SK-MEL-5 (cell line): ENCODE measurements at regions not wholly inside any gene's neighbourhood (a gene's known extent, or its start where the extent isn't known, plus 50 kb on each side); places are given as distances from the start of the nearest gene placed in this dataset.
"Not testable (repeated sequence)": the region's sequence is repeated elsewhere in the genome, so short reads cannot be mapped to it uniquely, and the experiment has no call there.

Experiments
- DNase-seq: peaks from one replicate; pipeline ENCODE4 v3.0.0-alpha.2; 2016; ENCODE audit warnings: low read depth, low spot score
- in situ Hi-C: cut with HindIII; loops from 2 replicates; pipeline ENCODE4 v1.10.0; 2016; ENCODE audit warnings: low sequenced_read_pairs, high pct_unique_total_duplicates, low pct_unique_long_range_greater_than_20kb

DNA sequence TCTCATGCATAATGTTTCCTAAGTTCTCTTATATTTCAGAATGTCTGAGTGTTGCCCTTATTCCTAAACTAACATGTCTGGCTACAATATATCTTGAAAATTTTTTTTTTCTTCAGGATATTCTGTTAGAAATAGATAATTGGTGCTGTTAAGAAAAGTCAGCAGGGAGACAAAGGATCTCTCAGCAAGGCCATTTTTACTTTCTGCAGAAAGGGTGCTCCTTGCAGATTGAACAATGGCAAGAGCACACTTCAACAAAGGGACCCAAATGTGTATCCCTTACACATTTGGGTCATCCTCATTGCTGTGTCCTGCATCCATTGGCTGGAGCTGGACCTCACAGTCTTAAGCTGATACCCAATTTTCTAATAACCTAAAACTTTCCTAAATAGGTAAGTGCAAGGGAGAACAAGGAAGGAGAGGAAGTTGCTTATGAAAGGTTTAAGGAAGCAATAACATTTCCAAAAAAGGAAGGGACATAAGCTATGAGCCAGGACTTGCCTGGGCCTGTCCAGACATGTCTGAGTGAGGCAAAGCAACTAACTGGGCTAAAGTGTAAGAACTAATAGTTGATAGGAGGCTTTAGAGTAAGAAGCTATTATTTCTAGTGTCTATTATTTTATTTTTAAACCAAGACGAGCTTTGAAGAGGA is 429.6 kb downstream of the BCKDHB start:
- in situ Hi-C loops, result no loop called here
- no peak for DNase-seq

DNA sequence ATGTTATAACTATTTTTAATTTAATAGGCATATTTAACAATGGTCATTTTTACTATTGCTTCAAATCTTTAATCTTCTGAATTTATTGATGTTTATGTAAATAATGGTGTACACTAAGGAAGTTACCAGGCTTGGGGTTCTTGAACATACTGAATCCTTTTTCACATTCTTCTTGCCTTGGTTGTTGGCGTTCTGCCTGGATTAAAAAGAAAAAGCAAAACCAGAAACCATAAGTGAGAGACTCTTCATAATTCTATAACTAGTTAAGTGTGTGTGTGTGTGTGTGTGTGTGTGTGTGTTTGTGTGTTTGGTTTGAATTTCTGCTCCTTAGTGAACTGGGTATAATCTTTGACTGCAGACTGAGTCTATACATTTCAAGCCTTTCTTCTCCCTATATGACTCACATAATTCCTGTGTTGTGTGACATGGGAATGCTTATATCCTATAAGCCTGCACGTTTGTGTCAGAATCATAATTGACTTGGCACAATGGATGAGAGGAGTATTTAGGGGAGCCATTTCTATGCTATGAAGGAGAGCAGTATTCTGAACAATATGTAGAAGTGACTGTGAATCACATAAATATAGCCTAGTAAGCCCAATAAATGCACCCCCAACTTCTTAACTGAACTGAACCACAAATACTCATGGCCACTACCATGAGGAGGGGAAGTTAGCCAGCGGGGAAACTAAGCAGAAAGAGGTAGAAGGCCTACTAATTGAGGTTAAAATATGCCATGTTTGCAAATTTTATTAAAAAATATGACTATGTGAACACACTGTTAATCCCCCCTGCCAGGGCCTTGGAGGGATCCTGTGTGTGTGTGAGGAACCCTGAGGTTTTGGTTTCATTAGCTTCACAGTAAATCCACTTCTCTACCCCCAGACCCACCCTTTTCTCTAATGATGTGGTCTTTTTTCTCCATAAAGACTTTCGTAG is 425.5 kb downstream of the BCKDHB start:
- in situ Hi-C loops, result no loop called here
- no peak for DNase-seq

DNA sequence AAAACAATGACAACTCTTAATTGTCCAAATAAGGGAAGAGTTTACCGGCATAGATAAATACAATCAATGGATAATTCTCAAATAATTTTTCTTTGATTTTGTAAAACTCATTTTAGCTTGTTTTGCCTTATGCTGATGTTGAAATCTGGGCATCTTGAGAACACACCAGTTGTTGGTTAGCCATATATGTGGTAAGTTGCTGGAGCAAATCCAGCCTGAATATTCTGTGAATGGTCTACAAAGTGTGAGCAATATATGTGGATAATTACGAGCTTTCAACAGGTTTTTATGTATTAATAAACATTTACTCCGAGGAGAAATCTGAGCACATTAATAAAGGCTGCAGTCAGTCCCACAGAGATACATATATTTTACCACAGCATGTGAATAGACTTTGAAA is 423.6 kb downstream of the BCKDHB start:
- in situ Hi-C loops, result no loop called here
- no peak for DNase-seq

DNA sequence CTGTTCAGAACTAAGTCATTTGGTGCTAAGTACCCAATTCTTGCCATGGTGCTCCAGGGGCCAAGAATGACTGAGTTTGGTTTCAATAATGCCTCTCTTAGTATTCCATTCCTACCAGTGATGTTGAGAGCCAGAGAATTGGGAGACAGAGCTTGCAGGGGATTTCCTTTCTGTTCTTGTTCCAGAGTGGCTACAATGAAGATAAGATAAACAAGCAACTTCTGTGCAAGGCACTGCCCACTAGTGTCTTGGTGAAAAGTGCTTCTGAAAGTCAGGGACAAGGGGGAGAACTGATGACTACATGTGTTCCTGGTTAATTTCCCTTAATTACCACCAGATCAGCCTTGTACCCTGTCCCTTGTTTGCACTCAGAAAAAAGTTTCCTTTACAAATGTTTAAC is 421.6 kb downstream of the BCKDHB start:
- no peak for DNase-seq
- in situ Hi-C loops, result no loop called here

DNA sequence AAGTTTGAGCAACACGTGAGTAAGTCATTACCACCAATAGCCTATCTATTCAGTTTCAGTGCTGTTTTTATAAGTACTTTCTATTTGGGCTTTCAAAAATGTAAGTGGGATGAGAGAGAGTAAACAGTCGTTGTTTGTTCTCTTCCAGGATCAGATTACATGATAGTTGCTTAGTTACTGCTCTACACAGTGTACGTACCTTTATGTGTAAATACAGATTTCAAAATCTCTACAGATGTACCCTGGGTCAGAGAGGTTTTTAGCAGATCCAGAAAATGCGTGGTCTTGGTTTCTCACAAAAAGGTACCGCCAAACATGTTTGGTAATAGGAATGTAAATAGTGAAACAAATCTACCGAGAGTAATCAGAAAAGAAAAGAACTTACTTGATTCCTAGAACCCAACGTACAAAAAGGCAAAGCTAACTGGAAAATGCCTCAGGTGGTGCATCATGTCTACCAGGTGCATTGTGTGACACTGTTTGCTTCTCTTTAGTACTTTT is 421.1 kb downstream of the BCKDHB start:
- in situ Hi-C loops, result no loop called here
- no peak for DNase-seq

DNA sequence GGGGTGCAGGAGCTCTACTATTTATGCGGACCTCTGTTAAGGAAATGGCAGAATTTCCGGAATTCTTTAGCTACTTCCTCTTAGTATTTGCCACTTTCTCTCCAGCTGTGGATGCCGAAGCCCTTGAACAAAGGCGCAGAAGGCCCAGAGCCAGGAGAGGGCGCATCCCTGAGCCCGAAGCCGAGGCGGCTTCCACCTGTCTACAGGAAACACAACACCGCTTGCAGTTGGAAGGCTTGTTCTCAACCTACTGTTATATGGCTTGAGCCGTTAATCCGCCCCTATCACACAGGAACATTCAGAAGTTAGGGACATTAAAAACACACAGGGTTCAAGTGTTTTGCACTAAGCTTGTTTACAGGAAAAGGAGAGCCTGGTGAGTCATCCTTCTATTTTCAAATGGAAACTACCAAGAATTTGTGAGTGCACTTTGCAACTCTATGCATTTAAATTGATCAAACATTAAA is 417.1 kb downstream of the BCKDHB start:
- no peak for DNase-seq
- in situ Hi-C loops, result no loop called here

DNA sequence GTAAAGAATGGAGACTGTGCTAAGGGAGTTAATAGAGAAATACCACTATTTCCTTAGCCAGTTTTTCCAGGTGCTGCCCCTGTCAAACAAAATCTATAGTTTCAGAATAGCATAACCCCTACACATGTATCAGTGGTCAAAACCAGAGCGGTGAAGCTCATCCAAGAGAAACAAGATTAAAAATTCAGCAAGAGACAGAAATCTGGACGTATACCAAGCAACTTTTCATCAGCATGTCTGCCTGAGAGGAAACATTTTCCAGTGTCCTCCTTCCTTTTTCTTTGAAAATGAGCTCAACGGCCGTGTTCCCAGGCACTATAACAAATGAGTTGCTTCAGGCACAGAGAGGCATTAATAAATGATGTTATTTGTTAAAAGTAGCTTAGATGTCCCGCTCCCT is 416.5 kb downstream of the BCKDHB start:
- DNase-seq, result no peak
- in situ Hi-C loops, result no loop called here

DNA sequence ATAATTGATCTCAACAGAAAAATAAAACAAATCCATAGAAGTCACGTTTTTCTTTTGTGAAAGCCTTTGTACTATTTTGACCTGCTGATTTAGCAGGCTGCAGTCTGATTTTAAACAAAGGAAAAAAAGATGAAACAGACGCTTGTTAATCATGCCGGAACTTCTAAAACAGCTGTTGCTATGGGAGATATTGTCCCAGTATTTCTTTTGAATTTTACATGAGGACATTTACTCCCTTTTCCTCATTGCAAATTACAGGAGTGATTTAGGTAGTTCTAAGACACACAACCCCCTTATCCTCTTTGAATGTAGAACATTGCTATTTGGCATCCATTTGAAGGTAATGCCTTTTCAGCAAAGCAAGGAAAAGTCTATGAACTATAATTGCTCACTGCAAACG is 416.1 kb downstream of the BCKDHB start:
- no peak for DNase-seq
- in situ Hi-C loops, result no loop called here

DNA sequence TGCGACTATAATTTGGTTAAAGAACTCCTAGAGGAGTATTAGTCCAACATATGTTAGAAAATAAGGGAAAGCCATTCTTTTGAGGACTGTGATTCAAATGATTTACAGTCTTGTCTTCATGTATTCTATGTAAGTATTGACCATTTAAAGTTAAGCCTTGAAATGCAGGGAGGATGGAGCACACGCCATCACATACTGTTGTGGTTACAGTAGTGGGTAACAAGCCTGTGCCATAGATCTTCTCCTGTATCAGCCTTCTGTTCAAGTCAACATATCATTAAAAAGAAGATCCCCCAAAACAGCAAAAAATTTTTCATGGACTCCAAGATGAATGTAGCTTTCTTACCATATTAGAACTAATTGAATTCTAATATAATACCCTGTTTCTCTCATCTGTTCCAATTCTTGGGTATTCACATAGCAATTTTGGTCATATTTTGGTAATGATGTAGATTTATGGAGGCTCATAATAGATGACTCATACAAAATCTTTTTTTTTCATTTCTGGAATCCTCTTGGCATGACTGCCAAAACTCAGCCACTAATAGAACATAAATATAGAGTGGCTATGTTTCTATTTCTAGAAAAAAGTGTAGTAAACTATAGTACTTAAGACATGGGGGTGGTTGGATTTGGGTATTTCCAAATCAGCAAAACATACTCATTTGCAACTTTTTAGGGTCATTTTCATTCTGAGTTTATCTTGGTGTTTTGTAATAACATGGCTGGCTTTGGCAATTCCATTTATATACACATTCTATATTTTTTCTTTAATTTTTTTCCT is 413.5 kb downstream of the BCKDHB start:
- DNase-seq, result no peak
- in situ Hi-C loops, result no loop called here

DNA sequence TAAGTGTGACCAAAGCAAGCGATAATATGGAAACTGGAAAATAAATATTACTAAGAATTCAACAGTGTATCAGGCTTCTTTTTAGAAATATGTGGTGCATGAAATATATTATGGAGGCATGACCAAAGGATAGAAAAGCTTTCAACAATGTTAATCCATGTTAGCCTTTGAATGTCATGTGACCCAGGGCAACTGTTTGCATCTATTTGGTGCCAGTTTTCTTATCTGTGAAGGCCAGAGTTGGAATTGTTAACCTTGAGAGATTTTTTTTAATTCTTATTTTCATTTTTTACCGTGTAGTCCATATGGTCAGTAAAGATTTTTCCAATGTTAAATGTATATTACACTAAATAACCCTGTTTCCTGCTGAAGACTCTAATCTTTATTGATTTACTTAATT is 411.1 kb downstream of the BCKDHB start:
- in situ Hi-C loops, result no loop called here
- no peak for DNase-seq

DNA sequence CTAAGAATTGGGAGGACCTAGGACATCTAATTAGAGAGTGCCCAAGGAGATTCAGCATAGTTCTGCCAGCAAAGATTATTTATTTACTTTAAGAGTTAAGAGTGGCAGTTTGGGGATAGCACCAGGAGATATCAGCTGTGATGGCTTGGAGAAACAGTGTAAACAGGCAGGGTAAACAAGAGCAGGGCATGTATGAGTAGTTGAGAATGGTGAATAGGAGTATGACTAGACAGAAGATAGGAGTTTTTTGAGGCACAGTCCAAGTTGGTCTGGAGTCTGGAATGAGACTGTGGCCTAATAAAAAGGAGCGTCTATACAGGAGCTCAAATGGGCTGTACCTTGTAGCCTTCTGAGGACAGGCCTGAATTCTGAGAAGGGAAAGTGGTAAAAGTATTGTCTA is 404.1 kb downstream of the BCKDHB start:
- in situ Hi-C loops, DNase-seq: not testable (repeated sequence)

DNA sequence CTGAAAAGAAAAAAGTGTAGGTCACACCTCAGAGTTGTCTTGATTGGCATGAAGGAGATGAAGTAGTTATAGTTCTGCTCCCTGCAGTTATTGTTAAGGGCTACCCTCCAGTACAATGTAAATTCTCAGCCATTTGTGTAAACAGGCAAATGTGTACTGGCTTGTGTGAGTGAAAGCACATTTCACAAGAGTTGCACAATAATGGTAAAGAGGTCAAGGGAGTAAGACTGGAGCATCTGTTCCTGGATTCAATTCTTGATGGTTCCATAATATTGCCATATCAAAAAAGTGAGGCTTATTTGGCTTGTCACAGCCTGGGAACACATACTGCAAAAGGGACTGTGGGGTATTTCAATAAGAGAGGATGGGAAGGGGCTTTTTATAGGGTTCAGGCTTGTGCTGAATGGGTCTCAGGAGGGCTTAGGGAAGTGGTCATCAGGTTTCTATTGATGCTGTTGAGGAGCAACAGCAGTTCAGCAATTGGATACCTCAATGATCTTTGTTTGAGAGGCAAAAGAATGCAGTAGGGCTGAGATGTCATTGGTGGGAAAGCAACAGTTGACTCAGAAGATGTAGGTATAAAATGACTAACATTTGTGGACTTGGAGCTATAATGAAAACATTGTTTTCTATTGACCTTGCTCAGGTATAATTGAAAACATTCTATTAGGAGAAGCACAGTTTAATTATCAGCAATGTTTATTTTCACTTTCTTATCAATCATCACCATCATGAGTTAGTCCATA is 402.6 kb downstream of the BCKDHB start:
- in situ Hi-C loops, result no loop called here
- DNase-seq, result no peak

DNA sequence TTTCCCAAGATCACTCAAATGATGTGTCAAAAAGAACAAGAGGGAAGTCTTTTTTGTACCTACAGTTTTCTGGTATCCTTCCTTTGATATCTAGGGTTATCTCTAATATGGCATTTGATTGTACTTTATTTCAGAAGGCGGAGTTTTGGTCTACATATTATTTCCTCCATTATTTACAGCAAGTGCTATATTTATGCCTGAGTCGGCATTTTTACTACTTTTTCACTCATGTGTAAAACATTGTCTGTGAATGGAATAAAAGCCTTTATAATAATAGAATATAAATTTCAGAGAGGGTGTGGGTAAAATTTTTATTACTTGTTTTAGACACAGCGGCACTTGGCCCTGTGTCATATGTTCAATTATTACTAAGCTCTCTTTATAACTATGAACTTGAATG is 398.4 kb downstream of the BCKDHB start:
- in situ Hi-C loops, result no loop called here
- DNase-seq, result no peak

DNA sequence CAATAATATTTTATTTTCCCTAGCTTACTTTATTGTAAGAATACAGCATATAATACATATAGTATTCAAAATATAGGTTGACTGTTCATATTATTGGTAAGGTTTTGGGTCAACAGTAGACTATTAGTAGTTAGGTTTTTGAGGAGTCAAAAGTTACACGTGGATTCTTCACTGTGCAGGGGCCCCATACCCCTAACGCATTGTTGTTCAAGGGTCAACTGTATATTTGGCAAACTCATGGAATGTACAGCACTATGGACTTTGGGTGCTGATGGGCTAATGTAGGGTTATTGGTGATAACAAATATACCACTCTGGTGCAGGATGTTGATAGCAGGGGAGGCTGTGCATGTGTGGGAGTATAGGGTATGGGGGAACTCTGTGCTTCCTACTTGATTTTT is 397.2 kb downstream of the BCKDHB start:
- in situ Hi-C loops, result no loop called here
- no peak for DNase-seq

DNA sequence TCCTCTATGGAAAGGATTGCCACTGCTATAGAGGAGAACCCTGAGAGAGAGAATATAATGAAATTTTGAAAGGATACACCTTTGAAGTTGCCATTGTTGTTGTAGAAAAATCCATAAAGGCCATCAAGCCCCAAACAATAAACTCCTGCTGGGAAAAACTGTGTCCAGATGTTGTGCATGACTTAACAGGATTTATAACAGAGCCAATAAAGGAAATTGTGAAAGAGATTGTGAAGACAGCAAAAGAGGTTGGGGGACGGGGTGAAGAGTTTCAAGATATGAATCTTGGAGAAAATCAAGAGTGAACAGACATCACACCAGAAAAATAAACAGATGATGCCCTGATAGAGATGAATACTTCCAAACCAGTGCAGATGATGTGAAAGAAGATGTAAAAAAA is 396.4 kb downstream of the BCKDHB start:
- in situ Hi-C loops, result no loop called here
- DNase-seq, result no peak

DNA sequence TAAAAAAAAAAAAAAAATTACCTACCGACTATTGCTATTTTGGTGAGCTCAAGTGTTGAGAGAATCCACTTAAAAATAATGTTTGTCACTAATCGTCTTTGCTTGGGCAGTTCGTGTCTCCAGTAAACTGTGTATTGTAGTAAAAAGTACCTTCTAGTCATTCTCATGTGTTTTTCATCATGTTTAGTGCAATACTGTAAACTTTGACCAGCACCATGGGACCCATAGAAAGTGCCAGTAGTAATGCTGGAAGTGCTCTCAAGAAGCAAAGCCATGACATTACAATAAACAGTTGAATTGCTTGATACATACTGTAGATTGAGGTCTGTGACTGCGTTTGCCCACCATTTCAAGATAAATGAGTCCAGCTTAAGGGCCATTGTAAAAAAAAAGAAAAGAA is 395.2 kb downstream of the BCKDHB start:
- DNase-seq, result no peak
- in situ Hi-C loops, result no loop called here

DNA sequence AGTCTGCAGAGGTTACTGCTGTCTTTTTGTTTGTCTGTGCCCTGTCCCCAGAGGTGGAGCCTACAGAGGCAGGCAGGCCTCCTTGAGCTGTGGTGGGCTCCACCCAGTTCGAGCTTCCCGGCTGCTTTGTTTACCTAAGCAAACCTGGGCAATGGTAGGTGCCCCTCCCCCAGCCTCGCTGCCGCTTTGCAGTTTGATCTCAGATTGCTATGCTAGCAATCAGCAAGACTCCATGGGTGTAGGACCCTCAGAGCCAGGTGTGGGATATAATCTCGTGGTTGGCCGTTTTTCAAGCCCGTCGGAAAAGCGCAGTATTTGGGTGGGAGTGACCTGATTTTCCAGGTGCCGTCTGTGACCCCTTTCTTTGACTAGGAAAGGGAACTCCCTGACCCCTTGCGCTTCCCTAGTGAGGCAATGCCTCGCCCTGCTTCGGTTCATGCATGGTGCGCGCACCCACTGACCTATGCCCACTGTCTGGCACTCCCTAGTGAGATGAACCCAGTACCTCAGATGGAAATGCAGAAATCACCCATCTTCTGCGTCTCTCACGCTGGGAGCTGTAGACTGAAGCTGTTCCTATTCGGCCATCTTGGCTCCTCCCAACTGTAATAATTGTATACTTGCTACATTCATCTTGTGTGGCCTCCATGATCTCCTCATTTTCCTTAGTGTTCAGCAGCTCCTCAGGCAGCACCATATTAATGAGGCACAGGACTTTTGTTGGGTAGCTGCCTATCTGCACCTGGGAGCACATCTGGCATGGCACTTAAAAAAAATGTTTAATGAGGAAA is 391.4 kb downstream of the BCKDHB start:
- DNase-seq, in situ Hi-C loops: not testable (repeated sequence)
